ENCODE measurements at regions not wholly inside any gene's neighbourhood (a gene's known extent, or its start where the extent isn't known, plus 50 kb on each side); places are given as distances from the start of the nearest gene placed in this dataset.

DNA sequence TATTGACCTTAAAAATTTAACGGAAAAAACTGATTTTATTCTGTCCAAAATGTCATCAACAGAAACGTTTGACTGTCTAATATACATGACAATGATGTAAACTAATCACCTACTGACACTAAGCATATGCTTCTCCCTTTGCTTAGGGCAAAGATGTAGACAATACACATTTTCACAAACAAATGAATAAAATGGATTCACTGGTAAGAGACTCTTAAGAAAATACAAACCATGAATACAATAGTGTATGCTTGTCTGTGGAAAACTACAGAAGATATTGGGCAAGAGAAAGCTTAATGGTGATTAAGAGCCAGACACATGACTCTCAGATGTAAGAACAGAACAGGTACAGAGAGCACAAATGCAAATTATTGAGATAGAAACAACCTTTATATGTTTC lies 1248.7 kb downstream of the FSCB start:
- TF ChIP-seq, protein P1, sequence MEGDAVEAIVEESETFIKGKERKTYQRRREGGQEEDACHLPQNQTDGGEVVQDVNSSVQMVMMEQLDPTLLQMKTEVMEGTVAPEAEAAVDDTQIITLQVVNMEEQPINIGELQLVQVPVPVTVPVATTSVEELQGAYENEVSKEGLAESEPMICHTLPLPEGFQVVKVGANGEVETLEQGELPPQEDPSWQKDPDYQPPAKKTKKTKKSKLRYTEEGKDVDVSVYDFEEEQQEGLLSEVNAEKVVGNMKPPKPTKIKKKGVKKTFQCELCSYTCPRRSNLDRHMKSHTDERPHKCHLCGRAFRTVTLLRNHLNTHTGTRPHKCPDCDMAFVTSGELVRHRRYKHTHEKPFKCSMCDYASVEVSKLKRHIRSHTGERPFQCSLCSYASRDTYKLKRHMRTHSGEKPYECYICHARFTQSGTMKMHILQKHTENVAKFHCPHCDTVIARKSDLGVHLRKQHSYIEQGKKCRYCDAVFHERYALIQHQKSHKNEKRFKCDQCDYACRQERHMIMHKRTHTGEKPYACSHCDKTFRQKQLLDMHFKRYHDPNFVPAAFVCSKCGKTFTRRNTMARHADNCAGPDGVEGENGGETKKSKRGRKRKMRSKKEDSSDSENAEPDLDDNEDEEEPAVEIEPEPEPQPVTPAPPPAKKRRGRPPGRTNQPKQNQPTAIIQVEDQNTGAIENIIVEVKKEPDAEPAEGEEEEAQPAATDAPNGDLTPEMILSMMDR (IDR thresholded peaks at IDR 0.05; ENCODE audit: low read depth, low read length) = no peak
- no peak for TF ChIP-seq POLR2A (IDR thresholded peaks at IDR 0.05; ENCODE audit: extremely low read depth, insufficient read length)
- TF ChIP-seq, protein P2, sequence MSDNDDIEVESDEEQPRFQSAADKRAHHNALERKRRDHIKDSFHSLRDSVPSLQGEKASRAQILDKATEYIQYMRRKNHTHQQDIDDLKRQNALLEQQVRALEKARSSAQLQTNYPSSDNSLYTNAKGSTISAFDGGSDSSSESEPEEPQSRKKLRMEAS (IDR thresholded peaks at IDR 0.05; ENCODE audit: low read depth, low read length) = no peak

Data from NB4 (cell line).